ENCODE measurements at regions not wholly inside any gene's neighbourhood (a gene's known extent, or its start where the extent isn't known, plus 50 kb on each side); places are given as distances from the start of the nearest gene placed in this dataset.

DNA sequence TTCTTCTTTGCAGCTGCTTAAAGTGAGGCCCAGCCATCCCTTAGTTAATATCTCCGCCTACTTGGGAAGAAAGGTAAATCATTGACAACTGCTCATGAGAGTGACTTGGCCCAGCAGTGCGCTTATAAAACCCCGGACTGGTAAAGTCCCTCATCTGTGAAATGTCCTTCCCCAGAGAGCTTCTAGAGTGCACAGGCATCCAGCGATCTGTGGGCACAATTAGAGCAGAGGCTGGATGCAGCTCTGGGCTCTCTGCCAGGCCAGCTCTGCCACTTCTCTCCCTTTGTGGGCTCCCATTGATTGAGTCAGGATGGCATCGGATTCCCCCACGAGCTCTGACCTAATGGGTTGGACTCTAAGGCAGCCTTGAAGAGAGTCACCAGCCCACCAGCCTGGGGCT, 219.0 kb upstream of the LINGO1 start:
- WGBS (ENCODE audit: insufficient coverage), result 67% methylated on average over 4 of the region's 6 CpGs
- no peak for DNase-seq

DNA sequence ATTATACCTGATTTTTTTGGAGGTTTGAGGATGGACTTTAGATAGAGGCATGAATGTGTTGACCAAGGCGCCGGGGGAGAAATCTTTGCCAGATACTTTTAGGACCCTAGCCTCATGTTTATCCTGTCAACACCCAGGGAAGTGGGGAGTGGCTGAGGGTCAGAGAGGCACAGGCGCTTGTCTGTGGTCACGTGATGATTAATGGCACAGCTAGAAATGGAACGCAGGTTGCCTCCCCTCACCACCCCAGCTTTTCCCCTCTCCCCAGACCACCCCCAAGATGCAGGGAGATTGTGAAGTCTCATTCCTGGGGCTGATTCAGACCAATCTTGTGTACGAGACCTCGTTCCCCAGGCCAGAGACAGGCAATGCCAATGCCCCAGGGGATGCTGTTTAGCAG, 218.4 kb upstream of the LINGO1 start:
- H3K36me3 ChIP-seq (ENCODE audit: control insufficient read depth, insufficient read depth, low read length), result no peaks in the 10 kb centered on the region
- H3K4me3 ChIP-seq (ENCODE audit: low read length), result no peak overlapping the region
- peaks cover 4% of the 10 kb centered on the region for H3K9me3 ChIP-seq (replicated peaks; ENCODE audit: control insufficient read depth, low read depth, low read length)
- DNase-seq, result no peak
- peaks cover 13% of the 10 kb centered on the region for H3K27me3 ChIP-seq (ENCODE audit: control insufficient read depth, insufficient read depth, low read length)
- H3K4me1 ChIP-seq (ENCODE audit: control insufficient read depth, insufficient read depth, low read length), result no peaks in the 10 kb centered on the region
- 80% methylated on average over 1 of the region's 7 CpGs for WGBS (ENCODE audit: insufficient coverage)
- no peak overlapping the region for H3K27ac ChIP-seq (ENCODE audit: low read length)

More for the DNA sequence above, 219.0 kb upstream of the LINGO1 start:
- Histone ChIP-seq H3K36me3 (ENCODE audit: control insufficient read depth, insufficient read depth, low read length) (no peaks in the 10 kb centered on the region), H3K9me3 (replicated peaks; ENCODE audit: control insufficient read depth, low read depth, low read length) (peaks cover 4% of the 10 kb centered on the region), H3K4me3 (ENCODE audit: low read length) (no peak overlapping the region), H3K27ac (ENCODE audit: low read length) (no peak overlapping the region), H3K4me1 (ENCODE audit: control insufficient read depth, insufficient read depth, low read length) (no peaks in the 10 kb centered on the region), H3K27me3 (ENCODE audit: control insufficient read depth, insufficient read depth, low read length) (peaks cover 13% of the 10 kb centered on the region)

DNA sequence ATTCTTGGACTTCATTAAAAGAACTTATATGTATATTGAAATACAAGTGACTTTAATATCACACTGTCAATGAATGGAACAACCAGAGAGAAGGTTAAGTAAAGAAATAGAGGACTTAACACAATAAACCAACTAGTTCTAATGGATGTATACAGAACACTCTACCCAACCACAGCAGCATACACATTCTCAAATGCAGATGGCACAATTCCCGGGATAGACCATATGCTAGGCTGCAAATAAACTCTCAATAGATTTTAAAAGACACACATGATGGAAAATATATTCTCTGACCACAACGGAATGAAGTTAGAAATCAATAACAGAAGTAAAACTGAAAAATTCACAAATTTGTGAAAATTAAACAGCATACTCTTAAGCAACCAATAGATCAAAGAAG, 214.3 kb upstream of the LINGO1 start:
- no peak for DNase-seq
- Histone ChIP-seq H3K27ac (ENCODE audit: low read length) (no peak overlapping the region), H3K4me3 (ENCODE audit: low read length) (no peak overlapping the region), H3K9me3 (replicated peaks; ENCODE audit: control insufficient read depth, low read depth, low read length) (peaks cover 4% of the 10 kb centered on the region), H3K36me3 (ENCODE audit: control insufficient read depth, insufficient read depth, low read length) (no peaks in the 10 kb centered on the region), H3K4me1 (ENCODE audit: control insufficient read depth, insufficient read depth, low read length) (no peaks in the 10 kb centered on the region), H3K27me3 (ENCODE audit: control insufficient read depth, insufficient read depth, low read length) (peaks cover 4% of the 10 kb centered on the region)
- WGBS (ENCODE audit: insufficient coverage), result no CpG with 5 or more reads among the region's 2 CpGs

DNA sequence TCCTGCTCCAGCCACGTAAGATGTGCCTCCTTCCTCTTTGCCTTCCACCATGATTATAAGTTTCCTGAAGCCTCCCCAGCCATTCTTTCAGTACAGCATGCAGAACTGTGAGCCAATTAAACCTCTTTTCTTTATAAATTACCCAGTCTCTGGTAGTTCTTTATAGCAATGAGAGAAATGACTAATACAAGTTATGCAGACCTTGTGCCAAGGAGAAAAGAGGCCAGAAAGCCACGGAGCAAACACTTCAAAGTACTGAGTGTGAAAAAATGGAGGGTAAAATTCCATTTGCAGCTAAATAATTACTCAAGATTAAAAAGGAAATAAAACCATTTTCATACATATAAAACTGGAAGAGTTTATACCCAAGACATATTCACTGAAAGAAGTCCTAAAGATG, 213.6 kb upstream of the LINGO1 start:
- no peak for DNase-seq
- H3K27me3 ChIP-seq (ENCODE audit: control insufficient read depth, insufficient read depth, low read length), result peaks cover 5% of the 10 kb centered on the region
- WGBS (ENCODE audit: insufficient coverage), result no CpG with 5 or more reads among the region's 2 CpGs

DNA sequence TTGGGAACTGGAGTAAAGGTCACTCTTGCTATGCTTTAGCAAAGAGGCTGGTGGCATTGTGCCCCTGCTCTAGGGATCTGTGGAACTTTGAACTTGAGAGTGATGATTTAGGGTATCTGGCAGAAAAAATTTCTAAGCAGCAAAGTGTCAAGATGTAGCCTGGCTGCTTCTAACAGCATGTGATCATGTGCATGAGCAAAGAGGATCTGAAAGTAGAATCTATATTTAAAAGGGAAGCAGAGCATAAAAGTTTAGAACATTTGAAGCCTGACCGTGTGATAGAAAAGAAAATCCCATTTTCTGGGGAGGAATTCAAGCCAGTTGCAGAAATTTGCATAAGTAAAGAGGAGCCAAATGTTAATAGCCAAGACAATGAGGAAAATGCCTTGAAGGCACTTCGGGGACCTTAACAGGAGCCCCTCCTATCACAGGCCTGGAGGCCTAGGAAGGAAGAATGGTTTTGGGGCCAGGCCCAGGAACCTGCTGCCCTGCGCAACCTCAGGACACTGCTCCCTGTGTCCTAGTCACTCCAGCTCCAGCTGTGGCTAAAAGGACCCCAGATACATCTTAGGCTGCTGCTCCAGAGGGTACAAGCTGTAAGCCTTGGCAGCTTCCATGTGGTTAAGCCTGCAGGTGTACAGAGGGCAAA, 212.2 kb upstream of the LINGO1 start:
- 60% methylated on average over 1 of the region's 3 CpGs for WGBS (ENCODE audit: insufficient coverage)
- no peak overlapping the region for H3K27ac ChIP-seq (ENCODE audit: low read length)

More for the DNA sequence above, 213.6 kb upstream of the LINGO1 start:
- Histone ChIP-seq H3K36me3 (ENCODE audit: control insufficient read depth, insufficient read depth, low read length) (no peaks in the 10 kb centered on the region), H3K27ac (ENCODE audit: low read length) (no peak overlapping the region), H3K4me3 (ENCODE audit: low read length) (no peak overlapping the region), H3K4me1 (ENCODE audit: control insufficient read depth, insufficient read depth, low read length) (no peaks in the 10 kb centered on the region), H3K9me3 (replicated peaks; ENCODE audit: control insufficient read depth, low read depth, low read length) (peaks cover 4% of the 10 kb centered on the region)

DNA sequence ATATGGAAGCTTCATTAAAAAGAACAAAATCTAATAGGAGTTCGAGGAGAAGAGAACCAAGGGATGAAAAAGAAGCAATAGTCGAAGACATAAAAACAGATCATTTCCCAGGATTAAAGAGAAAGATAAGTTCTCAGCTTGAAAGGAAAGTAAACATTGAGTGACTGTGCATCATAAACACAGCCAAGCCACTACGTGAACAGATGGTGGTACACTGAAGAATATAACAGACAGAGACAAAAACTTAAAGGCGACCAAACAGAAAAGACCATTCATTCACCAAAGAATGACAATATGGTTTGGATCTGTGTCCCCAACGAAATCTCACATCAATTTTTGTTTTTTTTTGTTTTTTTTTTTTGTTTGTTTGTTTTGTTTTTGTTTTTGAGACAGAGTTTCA, 210.8 kb upstream of the LINGO1 start:
- no peak overlapping the region for H3K27ac ChIP-seq (ENCODE audit: low read length)
- H3K4me3 ChIP-seq (ENCODE audit: low read length), result no peak overlapping the region
- H3K9me3 ChIP-seq (replicated peaks; ENCODE audit: control insufficient read depth, low read depth, low read length), result no peaks in the 10 kb centered on the region
- H3K4me1 ChIP-seq (ENCODE audit: control insufficient read depth, insufficient read depth, low read length), result no peaks in the 10 kb centered on the region
- no peaks in the 10 kb centered on the region for H3K36me3 ChIP-seq (ENCODE audit: control insufficient read depth, insufficient read depth, low read length)
- peaks cover 5% of the 10 kb centered on the region for H3K27me3 ChIP-seq (ENCODE audit: control insufficient read depth, insufficient read depth, low read length)
- DNase-seq, result no peak
- WGBS (ENCODE audit: insufficient coverage), result no CpG with 5 or more reads among the region's 5 CpGs

More for the DNA sequence above, 212.2 kb upstream of the LINGO1 start:
- no peak for DNase-seq
- Histone ChIP-seq H3K4me3 (ENCODE audit: low read length) (no peak overlapping the region), H3K27me3 (ENCODE audit: control insufficient read depth, insufficient read depth, low read length) (peaks cover 4% of the 10 kb centered on the region), H3K9me3 (replicated peaks; ENCODE audit: control insufficient read depth, low read depth, low read length) (peaks cover under 1% of the 10 kb centered on the region), H3K4me1 (ENCODE audit: control insufficient read depth, insufficient read depth, low read length) (no peaks in the 10 kb centered on the region), H3K36me3 (ENCODE audit: control insufficient read depth, insufficient read depth, low read length) (no peaks in the 10 kb centered on the region)

DNA sequence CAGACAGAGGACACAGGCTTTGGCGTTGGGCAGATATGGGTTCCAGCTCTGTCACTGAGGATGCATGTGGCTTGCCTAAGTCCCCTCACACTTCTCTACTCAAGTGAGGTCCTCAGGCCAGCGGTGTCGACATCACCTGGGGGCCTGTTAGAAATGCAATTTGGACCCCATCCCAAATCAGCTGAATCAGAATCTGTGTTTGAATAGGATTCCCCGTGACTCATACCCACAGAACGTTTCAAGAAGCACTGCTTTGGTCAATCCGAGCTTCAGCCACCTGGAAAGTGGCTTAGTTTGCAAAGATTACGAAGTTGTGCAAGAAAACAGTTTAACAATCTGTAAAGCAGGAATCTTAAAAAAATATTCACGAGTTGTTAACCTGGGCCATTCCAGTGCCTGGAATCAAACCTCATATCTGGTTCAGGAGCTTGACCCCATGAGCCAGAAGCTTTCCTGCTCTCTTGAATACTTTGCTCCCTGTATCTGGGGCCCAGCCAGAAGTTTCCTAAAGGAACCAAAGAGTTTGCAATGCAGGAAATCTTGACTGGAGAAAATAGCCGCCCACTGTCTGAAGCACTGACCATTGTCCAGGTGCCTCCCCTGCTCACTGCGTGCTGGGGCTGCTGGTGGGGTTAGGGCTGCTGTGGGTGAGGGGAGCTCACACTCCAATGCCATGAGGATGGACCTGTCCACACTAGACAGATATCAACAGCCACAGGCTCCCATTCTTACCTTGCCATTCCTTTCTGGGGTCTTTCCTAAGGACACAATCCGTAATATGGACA, 208.5 kb upstream of the LINGO1 start:
- Histone ChIP-seq H3K36me3 (ENCODE audit: control insufficient read depth, insufficient read depth, low read length) (no peaks in the 10 kb centered on the region), H3K4me3 (ENCODE audit: low read length) (no peak overlapping the region), H3K27ac (ENCODE audit: low read length) (no peak overlapping the region), H3K4me1 (ENCODE audit: control insufficient read depth, insufficient read depth, low read length) (peaks cover 2% of the 10 kb centered on the region), H3K9me3 (replicated peaks; ENCODE audit: control insufficient read depth, low read depth, low read length) (no peaks in the 10 kb centered on the region), H3K27me3 (ENCODE audit: control insufficient read depth, insufficient read depth, low read length) (peaks cover 4% of the 10 kb centered on the region)
- 36% methylated on average over 6 of the region's 11 CpGs for WGBS (ENCODE audit: insufficient coverage)
- DNase-seq, result no peak

DNA sequence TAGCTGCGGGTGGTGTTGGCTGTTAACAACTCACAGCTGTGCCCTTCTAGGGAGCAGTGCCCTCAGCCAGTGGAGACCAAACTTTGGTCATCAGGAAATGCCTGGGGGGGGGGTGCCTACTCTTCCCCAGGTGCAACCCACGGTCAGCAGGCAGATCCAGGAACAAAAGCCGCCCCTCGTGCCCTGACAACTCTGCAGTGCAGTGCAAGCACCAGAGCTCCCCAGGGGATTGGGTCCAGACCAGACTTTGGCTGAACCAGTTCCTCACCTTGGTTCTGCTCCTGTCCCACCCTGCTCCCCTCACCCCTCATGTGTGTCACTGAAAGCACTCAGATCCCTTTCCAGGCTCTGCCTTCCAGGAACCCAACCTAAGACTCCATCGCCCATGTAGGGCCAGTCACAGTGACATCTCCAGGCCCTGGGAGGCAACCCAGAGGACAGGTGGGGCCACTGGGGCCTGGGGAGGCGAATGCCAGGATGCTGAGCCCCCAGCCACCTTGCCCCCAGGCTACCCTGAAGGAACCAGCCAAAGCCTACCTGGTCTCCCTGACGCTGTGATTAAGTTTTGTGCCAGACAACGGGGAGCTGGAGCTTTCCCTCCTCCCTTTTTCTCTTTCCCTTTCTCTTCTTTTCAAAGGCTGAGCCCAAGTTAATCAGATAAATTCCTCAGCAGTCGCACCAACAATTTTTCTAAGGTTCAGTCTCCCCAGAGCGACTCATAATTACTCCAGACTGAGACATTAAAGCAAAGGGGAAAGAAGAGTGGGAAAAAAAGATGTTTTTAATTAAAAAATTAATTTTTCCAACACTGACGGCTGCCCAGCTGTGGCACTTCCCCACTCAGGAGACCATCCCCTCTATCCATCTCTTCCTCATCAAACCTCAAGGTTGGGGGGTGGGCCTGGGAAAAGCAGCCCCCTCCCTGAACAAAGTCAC, 207.5 kb upstream of the LINGO1 start:
- Histone ChIP-seq H3K4me1 (ENCODE audit: control insufficient read depth, insufficient read depth, low read length) (peaks cover 4% of the 10 kb centered on the region), H3K27ac (ENCODE audit: low read length) (no peak overlapping the region), H3K36me3 (ENCODE audit: control insufficient read depth, insufficient read depth, low read length) (no peaks in the 10 kb centered on the region), H3K27me3 (ENCODE audit: control insufficient read depth, insufficient read depth, low read length) (peaks cover 4% of the 10 kb centered on the region), H3K4me3 (ENCODE audit: low read length) (no peak overlapping the region), H3K9me3 (replicated peaks; ENCODE audit: control insufficient read depth, low read depth, low read length) (no peaks in the 10 kb centered on the region)
- DNase-seq, result no peak
- WGBS (ENCODE audit: insufficient coverage), result 58% methylated on average over 7 of the region's 11 CpGs

DNA sequence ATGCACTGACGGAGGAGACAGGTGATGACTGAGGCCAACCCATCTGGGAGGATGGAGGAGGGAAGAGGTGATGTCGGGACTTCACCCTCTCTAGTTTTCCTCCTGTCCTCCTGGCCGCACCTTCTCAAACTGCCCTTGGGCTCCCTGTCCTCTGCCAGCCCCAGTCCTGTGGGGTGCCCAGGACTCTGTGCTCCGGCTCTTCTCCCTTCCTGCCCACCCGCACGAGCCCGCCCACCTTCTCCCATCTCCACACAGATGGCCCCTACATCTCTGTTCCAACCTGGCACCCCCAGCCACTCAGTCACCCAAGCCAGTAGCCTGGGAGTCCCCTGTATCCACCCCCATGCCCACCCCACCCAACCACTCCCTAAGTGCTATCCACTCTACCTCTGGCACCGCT, 206.7 kb upstream of the LINGO1 start:
- no peak for DNase-seq
- Histone ChIP-seq H3K27me3 (ENCODE audit: control insufficient read depth, insufficient read depth, low read length) (peaks cover 4% of the 10 kb centered on the region), H3K4me3 (ENCODE audit: low read length) (no peak overlapping the region), H3K27ac (ENCODE audit: low read length) (no peak overlapping the region), H3K4me1 (ENCODE audit: control insufficient read depth, insufficient read depth, low read length) (peaks cover 4% of the 10 kb centered on the region), H3K36me3 (ENCODE audit: control insufficient read depth, insufficient read depth, low read length) (no peaks in the 10 kb centered on the region), H3K9me3 (replicated peaks; ENCODE audit: control insufficient read depth, low read depth, low read length) (no peaks in the 10 kb centered on the region)
- WGBS (ENCODE audit: insufficient coverage), result 96% methylated on average over 6 of the region's 8 CpGs

DNA sequence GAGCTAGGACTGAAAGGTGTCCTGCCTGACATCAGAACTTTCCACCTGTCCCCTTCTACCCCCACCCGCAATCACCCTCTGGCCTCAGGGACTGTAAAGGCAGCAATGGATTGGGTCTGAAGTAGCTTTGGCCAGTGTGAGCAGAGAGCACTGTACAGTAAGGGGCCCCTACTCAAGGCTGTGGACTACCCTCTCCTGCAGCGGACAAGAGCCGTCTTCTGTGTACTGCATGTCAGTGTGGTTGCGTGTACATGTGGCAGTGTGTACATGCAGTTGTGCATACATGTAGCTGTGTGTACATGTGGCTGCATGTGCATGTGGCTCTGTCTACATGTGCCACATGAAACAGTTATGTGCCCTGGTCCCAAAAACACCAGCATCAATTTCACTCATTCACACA, 205.9 kb upstream of the LINGO1 start:
- DNase-seq, result no peak
- H3K36me3 ChIP-seq (ENCODE audit: control insufficient read depth, insufficient read depth, low read length), result no peaks in the 10 kb centered on the region
- WGBS (ENCODE audit: insufficient coverage), result 88% methylated on average over 2 of the region's 4 CpGs
- H3K4me3 ChIP-seq (ENCODE audit: low read length), result no peak overlapping the region
- peaks cover 4% of the 10 kb centered on the region for H3K27me3 ChIP-seq (ENCODE audit: control insufficient read depth, insufficient read depth, low read length)
- H3K9me3 ChIP-seq (replicated peaks; ENCODE audit: control insufficient read depth, low read depth, low read length), result no peaks in the 10 kb centered on the region
- H3K4me1 ChIP-seq (ENCODE audit: control insufficient read depth, insufficient read depth, low read length), result peaks cover 4% of the 10 kb centered on the region
- H3K27ac ChIP-seq (ENCODE audit: low read length), result no peak overlapping the region
